H1 (cell line): ENCODE measurements at regions not wholly inside any gene's neighbourhood (a gene's known extent, or its start where the extent isn't known, plus 50 kb on each side); places are given as distances from the start of the nearest gene placed in this dataset.
A peak's percentile ranks its signal among the peaks of the same experiment; 100 is the strongest.

ENCODE experiments used
- CTCF ChIA-PET: fragments of 300-600 bp; sonication (Branson Sonifier 250); formaldehyde crosslinking; loops from one replicate; lab custom pipeline; 2021; ENCODE audit not compliant: partially characterized antibody; lab: Charles Lee
- POLR2A ChIA-PET: fragments of 300-600 bp; sonication (Branson Sonifier 250); formaldehyde crosslinking; loops from one replicate; lab custom pipeline; 2021; ENCODE audit warnings: inconsistent platforms; ENCODE audit not compliant: partially characterized antibody; lab: Charles Lee
- DNase-seq, 2 experiments: peaks; one replicate each; pipeline versions ENCODE4 v3.0.0 to v3.0.0-alpha.2; 2010 to 2022; ENCODE audit warnings: low spot score in 2 of 2, low read depth in 1 of 2, mixed read lengths in 1 of 2
- FAIRE-seq: peaks from 2 replicates; lab custom pipeline; 2011; peaks lifted over from hg19 to GRCh38; lab: Jason Lieb, UNC
- H2AFZ ChIP-seq: 2 replicates; pipeline ENCODE4 v1.8.1; 2012; ENCODE audit warnings: low read length, inconsistent platforms
- H2AK5ac ChIP-seq: 2 replicates; pipeline ENCODE4 v1.6.1; 2013; ENCODE audit warnings: low read depth, low read length
- H2BK120ac ChIP-seq: replicated peaks from 2 replicates; pipeline ENCODE3; 2013; ENCODE audit warnings: low read depth, low read length, inconsistent platforms
- H2BK12ac ChIP-seq: 2 replicates; pipeline ENCODE4 v1.6.1; 2013; ENCODE audit warnings: low read depth, low read length
- H2BK15ac ChIP-seq: 2 replicates; pipeline ENCODE4 v1.6.1; 2013; ENCODE audit warnings: low read length
- H2BK20ac ChIP-seq: 2 replicates; pipeline ENCODE4 v1.6.1; 2013; ENCODE audit warnings: low read length
- H2BK5ac ChIP-seq: 2 replicates; pipeline ENCODE4 v1.6.1; 2013; ENCODE audit warnings: low read depth, low read length
- H3K14ac ChIP-seq: 2 replicates; pipeline ENCODE4 v1.6.1; 2013; ENCODE audit warnings: inconsistent platforms; ENCODE audit not compliant: insufficient read length
- H3K18ac ChIP-seq: 2 replicates; pipeline ENCODE4 v1.6.1; 2013; ENCODE audit warnings: low read length; ENCODE audit errors: extremely low read depth
- H3K23ac ChIP-seq: 2 replicates; pipeline ENCODE4 v1.6.1; 2013; ENCODE audit warnings: inconsistent platforms; ENCODE audit not compliant: insufficient read length
- H3K23me2 ChIP-seq: 2 replicates; pipeline ENCODE4 v1.6.1; 2013; ENCODE audit warnings: low read depth, low read length
- H3K27ac ChIP-seq: 2 replicates; pipeline ENCODE4 v1.6.1; 2011; ENCODE audit warnings: low read depth, low read length, inconsistent platforms
- H3K27me3 ChIP-seq, 4 experiments: replicated peaks in 1 of 4; 1 replicate in 1 of 4; 2 replicates in 3 of 4; pipeline versions ENCODE4 v1.6.1 to v1.8.1; 2011 to 2013; ENCODE audit warnings: low read length in 3 of 4, mild to moderate bottlenecking in 3 of 4, inconsistent platforms in 2 of 4, mixed read lengths in 2 of 4, moderate library complexity in 1 of 4; ENCODE audit not compliant: control insufficient read depth in 3 of 4, insufficient read depth in 3 of 4; ENCODE audit errors: extremely low read depth in 1 of 4
- H3K36me3 ChIP-seq, 4 experiments: 2 replicates each; pipeline versions ENCODE4 v1.6.1 to v1.8.1; 2011 to 2013; ENCODE audit warnings: mild to moderate bottlenecking in 4 of 4, low read length in 3 of 4, moderate library complexity in 2 of 4, control low read depth in 1 of 4, inconsistent platforms in 1 of 4; ENCODE audit not compliant: insufficient read depth in 4 of 4, control insufficient read depth in 2 of 4
- H3K4ac ChIP-seq: replicated peaks from 2 replicates; pipeline ENCODE3; 2013; ENCODE audit warnings: low read length, low read depth, mixed read lengths, inconsistent platforms; ENCODE audit not compliant: insufficient read length
- H3K4me1 ChIP-seq, 4 experiments: replicated peaks in 1 of 4; 1 replicate in 1 of 4; 2 replicates in 3 of 4; pipeline versions ENCODE4 v1.6.1 to v1.8.1; 2011 to 2013; ENCODE audit warnings: low read length in 3 of 4, inconsistent platforms in 2 of 4, mixed read lengths in 1 of 4; ENCODE audit not compliant: insufficient read depth in 4 of 4, control insufficient read depth in 3 of 4
- H3K4me2 ChIP-seq, 2 experiments: 2 replicates each; pipeline versions ENCODE4 v1.6.1 to v1.8.1; 2011 to 2013; ENCODE audit warnings: low read depth in 2 of 2, low read length in 2 of 2, control low read depth in 1 of 2, inconsistent platforms in 1 of 2, mild to moderate bottlenecking in 1 of 2; ENCODE audit not compliant: insufficient read depth in 1 of 2
- H3K4me3 ChIP-seq, 4 experiments: fragments of 200-600, 300-600 bp in 1 of 4; sonication (generic), shearing (Covaris generic), sonication (Bioruptor Twin) in 1 of 4; 2 replicates each; pipeline versions ENCODE4 v1.5.1 to v1.8.1; 2011 to 2016; ENCODE audit warnings: low read length in 4 of 4, low read depth in 3 of 4, control low read depth in 2 of 4, inconsistent platforms in 2 of 4, mild to moderate bottlenecking in 2 of 4, mixed read lengths in 1 of 4, moderate library complexity in 1 of 4; ENCODE audit not compliant: insufficient read depth in 2 of 4; ENCODE audit errors: extremely low read depth in 1 of 4
- H3K56ac ChIP-seq: replicated peaks from 2 replicates; pipeline ENCODE3; 2013; ENCODE audit warnings: low read depth, mild to moderate bottlenecking, mixed read lengths, low read length, inconsistent platforms; ENCODE audit not compliant: insufficient read length
- H3K79me1 ChIP-seq: 2 replicates; pipeline ENCODE4 v1.6.1; 2013; ENCODE audit warnings: low read depth, low read length, control low read depth
- H3K79me2 ChIP-seq, 2 experiments: 2 replicates each; pipeline versions ENCODE4 v1.6.1 to v1.8.1; 2012 to 2013; ENCODE audit warnings: low read length in 2 of 2, mild to moderate bottlenecking in 2 of 2, inconsistent platforms in 1 of 2; ENCODE audit not compliant: insufficient read depth in 2 of 2, control insufficient read depth in 1 of 2
- H3K9ac ChIP-seq, 4 experiments: replicated peaks in 1 of 4; 1 replicate in 1 of 4; 2 replicates in 3 of 4; pipeline versions ENCODE4 v1.6.1 to v1.8.1; 2011 to 2013; ENCODE audit warnings: low read depth in 3 of 4, low read length in 3 of 4, control low read depth in 2 of 4, mild to moderate bottlenecking in 2 of 4, moderate library complexity in 2 of 4, inconsistent platforms in 1 of 4; ENCODE audit errors: extremely low read depth in 1 of 4
- H3K9me3 ChIP-seq, 2 experiments: 2 replicates each; pipeline versions ENCODE4 v1.6.1 to v1.8.1; 2012 to 2013; ENCODE audit warnings: mild to moderate bottlenecking in 2 of 2, moderate library complexity in 2 of 2, control low read depth in 1 of 2, inconsistent platforms in 1 of 2, low read depth in 1 of 2, low read length in 1 of 2, mixed read lengths in 1 of 2; ENCODE audit not compliant: insufficient read depth in 2 of 2
- H4K20me1 ChIP-seq, 2 experiments: replicated peaks in 1 of 2; 2 replicates each; pipeline versions ENCODE3 to v1.8.1; 2011 to 2013; ENCODE audit warnings: inconsistent platforms in 2 of 2, low read length in 2 of 2, mild to moderate bottlenecking in 1 of 2; ENCODE audit not compliant: insufficient read depth in 2 of 2, control insufficient read depth in 1 of 2
- H4K5ac ChIP-seq: 2 replicates; pipeline ENCODE4 v1.6.1; 2013; ENCODE audit warnings: low read length, low read depth, mixed read lengths, inconsistent platforms; ENCODE audit not compliant: insufficient read length
- H4K8ac ChIP-seq: 2 replicates; pipeline ENCODE4 v1.8.0; 2013; ENCODE audit warnings: mild to moderate bottlenecking, moderate library complexity, low read length, inconsistent platforms; ENCODE audit not compliant: insufficient read depth; ENCODE audit errors: extremely low read depth
- H4K91ac ChIP-seq: replicated peaks from 2 replicates; pipeline ENCODE3; 2013; ENCODE audit warnings: low read length, mixed read lengths, inconsistent platforms; ENCODE audit not compliant: insufficient read length
- GTF2F1 ChIP-seq: IDR thresholded peaks from 2 replicates; pipeline ENCODE4 v1.6.1; 2012; ENCODE audit warnings: low read depth, low read length, improper control_type of control experiment, borderline replicate concordance
- POU5F1 ChIP-seq: IDR thresholded peaks from 2 replicates; pipeline ENCODE4 v1.6.1; 2011; ENCODE audit warnings: low read depth, mild to moderate bottlenecking, low read length, moderate library complexity
- WGBS, 2 experiments: shearing (Covaris generic) in 1 of 2; methylation state at CpG; one replicate each; pipeline versions ENCODE4 v1.1.6 to v1.1.7; 2013 to 2015; ENCODE audit warnings: low lambda C conversion rate in 2 of 2, mixed read lengths in 2 of 2, inconsistent platforms in 1 of 2, low coverage in 1 of 2, missing lambda C conversion rate in 1 of 2; ENCODE audit not compliant: insufficient replicate concordance in 2 of 2, insufficient coverage in 1 of 2, insufficient read length in 1 of 2; ENCODE audit errors: extremely low coverage in 1 of 2, missing lambda C conversion rate in 1 of 2; 5-methylcytosine and 5-hydroxymethylcytosine counted together

- POLR2A ChIA-PET, result no interaction called here
- Histone ChIP-seq H2BK12ac (no peak overlapping the region), H3K27me3 (no peaks in the 10 kb centered on the region), H2BK20ac (no peak overlapping the region), H2BK15ac (no peak overlapping the region), H3K18ac (no peak overlapping the region), H3K4me1 (no peaks in the 10 kb centered on the region), H3K79me2 (no peaks in the 10 kb centered on the region), H4K20me1 (no peaks in the 10 kb centered on the region), H4K5ac (no peak overlapping the region), H3K14ac (no peak overlapping the region), H3K56ac (no peak overlapping the region), H3K9ac (no peak overlapping the region), H3K27ac (no peak overlapping the region), H3K4me2 (no peak overlapping the region), H2AK5ac (no peak overlapping the region), H3K23me2 (no peaks in the 10 kb centered on the region), H3K79me1 (no peaks in the 10 kb centered on the region), H2AFZ (peak overlapping the region; percentile 89; the same call in 1 of the 2 replicates), H3K36me3 (no peaks in the 10 kb centered on the region), H3K4ac (no peak overlapping the region), H4K8ac (no peak overlapping the region), H4K91ac (no peak overlapping the region), H2BK120ac (no peak overlapping the region), H3K9me3 (peaks cover 3 to 8% of the 10 kb centered on the region in 2 experiments; a peak in 2 of 4 replicates), H3K23ac (no peak overlapping the region), H2BK5ac (no peak overlapping the region), H3K4me3 (no peak overlapping the region)
- FAIRE-seq (no peak), DNase-seq (peak; percentile 7 to 60)
- CTCF ChIA-PET, result interaction anchor here (0.8 to 2.7 kb wide), 4 partner anchors 9 to 38 kb away, joined by 3 to 7 read pairs (median 4); no protein-coding TSS in a partner anchor
- WGBS, 2 experiments, result 91% methylated on average over 2 of the region's 2 CpGs; no CpG with 5 or more reads in 1 of the 2 experiments
- TF ChIP-seq GTF2F1, result no peak
- no peak for TF ChIP-seq POU5F1
Measured at GRCh38 chr5:21663082-21663481, 1190.1 kb downstream of the CDH12 start.
